NCI-H82 treated with DMSO at 0.1 percent for 48 hours (cell line): ENCODE measurements at regions not wholly inside any gene's neighbourhood (a gene's known extent, or its start where the extent isn't known, plus 50 kb on each side); places are given as distances from the start of the nearest gene placed in this dataset.

Experiments used
- DNase-seq: peaks from one replicate; lab custom pipeline; 2025; ENCODE audit not compliant: unreplicated experiment; lab: John Stamatoyannopoulos, UW

DNA sequence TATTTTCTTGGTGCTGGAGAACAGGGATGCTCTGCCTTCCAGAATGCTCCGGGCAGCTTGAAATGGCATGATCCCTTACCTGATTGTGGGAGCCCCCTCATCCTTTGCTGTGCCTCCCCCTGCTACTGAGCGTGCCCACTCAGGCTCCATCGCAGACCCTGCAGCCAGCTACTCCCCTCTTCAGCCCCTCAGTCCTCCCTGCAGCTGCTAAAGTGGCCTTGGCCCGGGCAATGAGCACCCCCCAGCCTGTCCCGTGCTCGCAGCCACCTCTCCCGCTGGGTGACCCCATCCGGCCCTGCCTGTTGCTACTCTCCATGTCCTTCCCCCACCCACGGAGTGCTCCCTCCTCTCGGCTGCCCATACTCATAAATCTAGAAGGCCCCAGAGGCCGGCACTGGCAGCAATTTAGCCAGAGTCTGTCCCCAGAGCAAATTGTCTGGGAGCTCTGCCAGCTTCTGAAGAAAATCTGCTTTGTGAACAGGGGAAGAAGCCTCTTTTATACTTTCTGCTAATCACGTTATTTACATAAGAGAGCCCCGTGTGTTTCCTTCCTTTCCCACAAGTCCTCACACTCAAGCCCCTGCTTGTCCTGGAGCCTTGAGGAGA lies 143.7 kb upstream of the FRMD6 start:
- DNase-seq: no peak

DNA sequence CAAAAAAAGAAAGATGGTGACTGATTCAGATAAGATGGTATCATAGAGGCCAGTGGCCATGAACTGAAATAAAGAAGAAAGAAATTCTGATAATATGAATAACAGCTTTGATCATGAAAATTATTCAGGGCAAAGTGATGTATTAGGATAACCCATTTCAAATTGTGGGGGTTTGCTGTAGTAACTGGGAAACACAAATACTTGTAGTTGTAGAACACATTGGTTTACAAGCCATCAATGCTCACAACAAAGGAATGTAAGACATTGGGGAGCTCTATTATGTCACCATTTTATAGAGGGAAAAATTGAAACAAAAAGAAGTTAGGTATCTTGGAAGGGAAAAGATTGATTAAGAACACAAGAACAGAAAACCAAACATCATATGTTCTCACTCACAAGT lies 140.4 kb upstream of the FRMD6 start:
- DNase-seq: no peak

DNA sequence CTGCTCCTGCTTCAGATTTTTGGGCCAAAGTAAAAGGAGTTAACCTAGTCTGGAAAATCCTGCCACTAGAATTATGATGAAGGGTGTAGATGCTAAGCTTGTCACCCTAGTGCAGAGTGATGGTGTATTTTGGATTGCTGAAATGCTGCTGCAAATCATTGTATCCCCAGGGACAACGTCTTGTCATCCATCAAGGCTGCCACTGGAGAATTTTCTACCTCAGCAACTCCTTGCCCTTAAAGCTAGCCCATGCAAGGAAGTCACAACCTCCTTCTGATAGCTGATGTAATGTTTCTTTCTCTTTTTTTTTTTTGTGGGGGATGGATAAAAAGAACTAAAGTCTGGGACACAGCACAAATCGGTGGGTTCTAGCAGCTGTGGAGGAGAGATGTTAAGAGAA lies 139.4 kb upstream of the FRMD6 start:
- DNase-seq: no peak

DNA sequence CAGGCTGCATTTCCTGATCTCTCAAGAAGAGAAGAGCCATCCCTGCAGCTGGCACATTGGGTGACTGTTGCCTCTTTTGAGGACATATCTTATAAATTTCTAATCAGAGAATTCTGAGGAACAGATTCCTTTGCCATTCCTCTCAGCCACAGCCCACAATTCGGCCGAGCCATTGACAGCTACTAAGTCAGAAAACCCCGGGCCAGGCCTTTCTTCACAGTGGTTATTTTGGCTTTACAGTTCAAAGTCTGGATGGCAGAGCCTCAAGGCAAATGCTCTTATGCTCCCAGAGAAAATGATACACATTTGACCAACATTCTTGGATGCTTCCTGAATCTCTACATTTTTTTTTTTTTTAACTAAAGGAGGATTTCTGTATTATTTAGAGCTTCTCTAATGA lies 138.4 kb upstream of the FRMD6 start:
- no peak for DNase-seq

DNA sequence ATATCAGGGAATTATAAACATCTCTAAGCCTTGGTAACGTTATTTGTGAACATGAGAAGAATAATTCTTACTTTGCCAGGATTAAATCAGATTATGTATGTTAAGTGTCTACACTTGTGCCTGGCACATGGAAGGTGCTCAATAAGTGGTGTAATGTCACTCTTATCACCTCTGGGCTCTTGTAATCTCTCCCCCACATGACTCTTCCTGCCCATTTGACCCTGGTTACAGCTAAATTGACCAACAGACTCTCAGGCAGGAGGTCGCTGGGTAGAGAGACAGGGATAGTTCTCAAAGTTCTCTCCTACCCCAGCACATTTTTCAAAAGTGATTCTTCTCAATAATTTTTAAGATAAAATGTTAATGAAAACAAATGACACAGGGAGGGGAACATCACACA lies 137.8 kb upstream of the FRMD6 start:
- DNase-seq: no peak

DNA sequence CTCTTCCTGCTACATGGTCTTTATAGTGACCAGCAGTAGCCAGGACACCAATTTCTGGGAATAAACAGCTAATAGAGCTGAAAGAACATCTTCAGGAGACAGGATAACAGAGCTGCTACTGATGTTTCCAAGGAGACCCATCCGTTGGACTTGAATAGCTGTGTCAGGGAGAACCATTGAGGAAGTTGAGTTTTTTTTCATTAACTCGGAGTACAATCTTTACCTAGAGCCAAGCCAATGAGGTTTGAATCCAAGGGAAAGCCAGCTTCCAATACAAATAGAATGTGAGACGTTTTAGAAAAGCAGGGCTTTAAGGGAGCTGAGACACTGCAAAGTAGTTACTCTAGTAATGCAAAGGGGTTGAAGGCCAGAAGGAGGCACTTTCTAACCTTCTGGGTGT lies 136.1 kb upstream of the FRMD6 start:
- DNase-seq: no peak

DNA sequence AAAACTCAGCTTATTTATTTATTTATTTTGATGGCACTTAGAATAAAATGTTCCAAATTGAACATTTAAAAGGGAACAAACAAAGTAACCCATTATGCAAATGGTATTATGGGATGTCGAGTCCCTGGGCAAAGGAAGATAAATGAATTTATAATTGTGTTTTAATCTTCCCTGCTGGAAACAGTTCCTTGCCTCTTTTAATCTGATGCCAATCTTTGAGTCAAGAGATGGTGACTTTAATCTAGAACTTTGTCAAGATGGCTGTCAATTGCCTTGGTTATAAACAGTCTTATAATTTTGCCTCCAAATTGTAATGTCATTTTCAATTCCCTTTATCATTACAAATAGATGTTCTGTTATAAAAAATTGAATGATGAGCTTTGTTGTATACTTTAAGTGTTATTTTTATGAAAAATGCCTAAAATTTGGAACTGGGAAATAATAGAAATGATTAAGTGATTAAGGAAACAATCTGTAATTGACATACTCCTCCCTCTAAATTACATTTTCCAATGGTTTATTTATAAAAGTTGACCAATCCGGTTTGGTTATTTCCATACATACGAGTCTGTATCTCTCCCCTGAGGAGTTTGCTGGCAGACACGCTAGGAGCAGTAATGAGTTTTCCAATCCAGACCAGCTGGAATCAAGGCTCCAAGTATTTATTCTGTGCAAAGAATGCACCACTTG lies 134.9 kb upstream of the FRMD6 start:
- DNase-seq: no peak

DNA sequence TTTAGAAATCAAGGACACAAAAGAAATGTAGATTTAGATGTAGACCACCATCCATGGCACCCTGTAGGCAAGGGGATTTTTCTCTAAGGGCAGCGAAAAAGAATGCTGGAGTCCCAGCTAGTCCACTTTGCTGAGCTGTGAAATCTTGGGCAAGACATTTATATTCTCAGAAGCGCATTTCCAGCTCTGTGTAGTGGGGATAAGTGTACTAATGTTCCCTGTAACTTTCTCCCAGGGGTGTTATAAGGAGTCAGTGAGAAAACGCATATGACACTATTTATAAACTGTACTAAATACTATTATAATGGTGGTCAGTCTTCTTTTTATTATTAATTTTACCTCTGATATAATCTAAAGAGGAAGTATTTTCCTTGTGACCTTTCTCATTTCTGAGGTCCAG lies 133.4 kb upstream of the FRMD6 start:
- DNase-seq: no peak

DNA sequence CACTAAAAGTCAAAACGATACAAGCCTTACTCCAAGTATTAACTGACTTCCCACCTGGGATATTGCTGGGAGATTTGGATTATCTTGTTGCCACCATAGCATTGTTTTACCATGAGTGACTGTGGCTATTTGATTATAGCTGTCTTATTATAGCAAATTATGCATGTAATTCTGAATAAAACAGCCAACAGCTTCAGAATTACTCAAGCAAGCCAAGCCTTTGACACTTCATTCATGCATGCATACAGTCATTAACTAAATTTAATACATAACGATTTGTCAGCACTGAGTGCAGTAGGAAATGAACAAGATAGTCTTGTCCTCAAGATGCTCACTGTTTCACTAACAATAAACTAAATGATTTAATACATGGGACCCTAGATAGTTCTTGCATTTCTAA lies 133.0 kb upstream of the FRMD6 start:
- no peak for DNase-seq

DNA sequence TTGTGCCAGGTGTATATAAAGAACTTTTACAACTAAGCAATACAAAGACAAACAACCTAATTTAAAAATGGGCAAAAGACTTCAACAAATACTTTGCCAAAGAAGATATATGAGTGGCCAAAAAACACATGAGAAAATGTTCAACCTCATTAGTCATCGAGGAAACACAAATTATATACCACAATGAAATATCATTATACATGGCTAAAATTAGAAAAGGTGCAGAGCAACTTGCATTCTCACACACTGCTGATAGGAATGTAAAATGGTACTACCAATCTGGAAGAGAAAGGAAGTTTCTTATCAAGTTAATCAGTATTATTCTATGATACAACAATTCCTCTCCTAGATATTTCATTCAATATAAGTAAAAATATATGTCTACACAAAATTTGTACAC lies 131.6 kb upstream of the FRMD6 start:
- no peak for DNase-seq

DNA sequence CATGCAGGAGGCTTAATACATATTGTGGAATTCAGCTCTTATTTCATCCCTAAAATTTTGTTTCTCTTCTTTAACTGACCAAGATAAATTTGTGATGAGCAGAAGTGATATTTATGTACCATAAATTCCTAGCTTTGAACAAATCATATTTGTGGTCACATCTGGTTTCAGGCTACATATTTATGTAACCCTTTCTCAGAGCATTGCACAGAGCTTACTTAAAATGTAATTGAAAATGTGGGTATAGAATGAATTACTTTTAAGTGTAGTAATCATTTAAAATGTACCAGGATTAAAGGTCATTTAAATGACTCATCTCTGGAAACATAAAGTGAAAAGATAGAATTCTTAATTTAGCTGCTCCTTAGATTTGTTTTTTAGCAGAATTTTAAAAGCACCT lies 129.9 kb upstream of the FRMD6 start:
- DNase-seq: no peak

DNA sequence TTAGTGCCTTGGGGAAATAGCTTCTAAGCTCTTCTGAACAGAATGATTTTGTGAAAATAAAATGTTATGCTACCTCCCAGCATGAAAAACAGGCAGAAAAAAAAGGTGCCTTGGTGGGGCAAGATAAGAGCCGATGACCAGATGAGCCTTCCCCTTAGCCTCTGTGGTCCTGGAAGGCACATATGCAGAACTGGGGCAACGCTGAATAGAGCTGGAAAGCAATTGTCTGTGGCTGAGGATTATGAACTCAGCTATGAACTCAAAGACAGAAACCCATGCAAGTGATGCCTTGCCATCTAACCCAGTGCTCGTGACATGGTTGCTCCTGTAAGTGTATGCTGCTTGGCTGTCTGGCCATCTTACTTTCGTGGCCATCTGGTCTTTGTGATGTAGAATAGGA lies 128.5 kb upstream of the FRMD6 start:
- DNase-seq: no peak

DNA sequence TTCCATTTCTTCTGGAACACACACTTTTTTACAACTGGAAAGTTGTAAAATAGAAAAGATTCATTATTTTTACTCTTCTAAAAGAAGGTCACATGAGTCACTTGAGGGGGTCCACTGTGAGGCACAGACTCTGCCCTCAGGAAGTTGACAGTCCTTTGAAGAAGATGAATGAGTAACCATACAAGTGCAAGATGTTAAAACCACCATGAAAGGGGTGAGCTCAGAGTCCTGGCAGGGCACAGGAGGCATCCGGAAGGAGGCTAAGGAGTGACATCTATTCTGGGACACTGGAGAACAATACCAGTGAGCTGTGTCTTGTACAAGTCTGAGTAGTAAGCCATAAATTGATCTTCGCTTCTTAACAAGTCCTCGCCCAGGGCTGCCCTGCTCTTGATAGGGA lies 126.0 kb upstream of the FRMD6 start:
- DNase-seq: no peak

DNA sequence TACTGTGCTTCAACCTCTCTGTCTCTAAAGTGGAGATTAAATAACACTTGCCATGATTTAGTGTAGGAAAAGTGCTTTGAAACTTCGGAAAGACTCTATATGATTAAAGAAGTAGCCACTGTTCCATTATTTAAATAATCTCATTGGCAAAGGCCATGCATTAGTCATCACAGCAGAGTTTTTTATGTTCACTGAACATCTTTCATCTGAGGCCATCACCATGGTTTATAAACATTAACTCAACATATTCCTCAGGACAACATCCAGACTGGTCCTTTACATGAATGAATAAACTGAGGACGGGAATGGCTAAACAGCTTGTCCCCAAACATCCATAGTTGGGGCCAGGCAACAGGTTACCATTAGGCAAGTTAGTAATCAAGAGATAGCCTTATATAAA lies 124.6 kb upstream of the FRMD6 start:
- no peak for DNase-seq

DNA sequence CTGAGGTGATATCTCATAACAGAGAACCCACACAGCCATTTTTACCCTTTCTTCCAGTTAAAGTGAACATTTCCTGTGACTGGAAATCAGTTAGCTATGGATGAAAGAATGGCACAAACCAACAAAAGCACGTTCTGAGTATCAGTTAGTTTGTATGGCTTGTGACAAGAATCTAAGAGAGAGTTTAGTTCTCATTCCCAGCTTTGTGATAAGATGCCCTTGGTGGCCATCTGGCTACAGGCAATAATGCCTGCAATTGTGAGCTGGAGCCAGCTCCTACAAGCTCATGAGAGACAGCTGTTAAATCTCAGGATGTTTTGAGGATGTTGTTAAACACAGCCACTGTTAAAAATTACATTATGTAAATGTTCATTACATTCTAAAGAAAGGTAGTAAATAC lies 122.0 kb upstream of the FRMD6 start:
- no peak for DNase-seq

DNA sequence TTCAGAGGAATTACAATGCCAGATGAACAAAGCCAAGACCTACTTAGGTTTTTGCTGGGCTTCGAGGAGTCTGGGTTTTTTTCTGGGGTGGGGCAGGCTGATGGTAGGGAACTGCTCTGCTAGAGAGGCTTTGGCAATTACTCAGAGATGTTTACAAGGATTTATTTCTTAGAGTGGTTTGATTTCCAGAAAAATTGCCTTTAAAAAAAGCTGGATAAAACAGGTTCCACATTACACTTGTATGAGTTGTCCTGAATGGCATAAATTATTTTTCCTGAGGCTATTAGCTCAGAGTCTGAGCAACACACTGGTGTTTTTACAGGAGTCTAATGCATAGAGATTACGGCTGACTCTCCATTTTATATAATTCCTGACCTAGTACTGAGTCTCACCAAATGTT lies 118.5 kb upstream of the FRMD6 start:
- DNase-seq: no peak

DNA sequence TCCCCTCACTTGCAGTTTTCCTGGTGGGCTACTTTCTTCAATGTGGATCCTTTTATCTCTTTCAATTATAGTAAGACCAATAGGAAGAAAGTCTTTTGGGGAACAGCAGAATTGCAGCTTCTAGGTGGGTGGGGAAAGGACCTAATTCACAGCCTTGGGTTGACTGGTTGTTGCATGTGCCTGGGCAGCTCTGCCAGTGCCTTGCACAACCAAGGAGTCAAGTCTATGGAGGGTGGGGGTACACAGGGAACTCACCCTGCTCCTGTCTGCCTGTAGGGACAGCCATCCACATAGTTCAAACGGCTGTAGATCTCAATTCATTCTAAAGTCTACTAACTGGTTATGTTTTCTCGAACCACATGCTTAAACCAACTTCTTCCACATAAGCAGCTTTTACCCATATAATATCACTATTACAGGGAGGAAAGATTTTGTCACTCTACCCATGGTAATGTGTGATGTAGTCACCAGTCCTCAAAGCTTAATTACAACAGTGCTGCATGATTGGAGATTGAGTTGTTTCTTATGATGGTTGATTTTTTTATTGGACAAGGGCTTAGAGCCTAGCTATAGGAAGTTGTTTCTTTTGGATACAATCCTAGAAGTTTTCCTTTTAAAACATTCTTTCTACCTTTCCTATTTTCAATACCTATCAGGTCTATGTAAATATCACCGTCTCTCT lies 117.7 kb upstream of the FRMD6 start:
- no peak for DNase-seq

DNA sequence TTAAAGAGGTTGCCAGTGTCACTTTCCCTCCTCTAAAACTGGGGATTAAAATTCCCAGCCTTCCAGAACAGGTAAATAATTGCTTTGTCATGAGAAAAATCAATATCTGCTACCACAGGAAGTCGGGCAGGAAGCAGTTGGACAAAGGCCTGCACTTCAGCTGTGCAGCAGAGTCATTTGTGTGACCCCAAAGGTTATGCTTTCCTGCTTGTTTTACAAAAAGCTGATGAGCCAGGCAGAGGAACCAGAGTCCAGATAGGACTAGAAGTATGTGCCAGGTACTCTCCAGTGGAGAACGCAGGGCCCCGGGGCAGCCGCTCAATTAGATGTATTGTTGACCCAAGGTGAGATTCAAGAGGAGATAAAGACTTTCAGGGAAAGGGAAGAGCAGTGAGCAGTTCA lies 117.1 kb upstream of the FRMD6 start:
- DNase-seq: no peak

DNA sequence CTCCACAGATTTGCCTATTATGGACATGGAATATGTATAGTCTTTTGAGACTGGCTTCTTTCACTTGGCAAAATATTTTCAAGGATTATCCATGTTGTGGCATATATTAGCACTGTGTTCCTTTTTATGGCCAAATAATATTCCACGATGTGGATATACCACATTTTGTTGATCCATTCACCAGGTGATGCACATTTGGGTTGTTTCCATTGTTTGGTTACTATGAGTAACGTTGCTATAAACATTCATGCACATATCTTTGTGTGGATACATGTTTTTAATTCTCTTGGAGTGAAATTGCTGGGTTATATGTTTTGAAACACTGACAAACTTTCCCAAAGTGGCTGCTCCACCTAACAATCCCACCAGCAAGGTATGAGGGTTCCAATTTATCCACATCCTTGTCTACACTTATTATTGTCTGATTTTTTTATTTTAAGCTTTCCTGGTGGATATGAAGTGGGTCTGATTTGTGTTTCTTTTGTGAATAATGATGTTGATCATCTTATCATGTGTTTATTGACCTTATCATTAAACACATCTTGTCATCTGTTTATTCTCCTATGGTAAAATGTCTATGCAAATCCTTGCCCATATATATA lies 116.2 kb upstream of the FRMD6 start:
- no peak for DNase-seq

DNA sequence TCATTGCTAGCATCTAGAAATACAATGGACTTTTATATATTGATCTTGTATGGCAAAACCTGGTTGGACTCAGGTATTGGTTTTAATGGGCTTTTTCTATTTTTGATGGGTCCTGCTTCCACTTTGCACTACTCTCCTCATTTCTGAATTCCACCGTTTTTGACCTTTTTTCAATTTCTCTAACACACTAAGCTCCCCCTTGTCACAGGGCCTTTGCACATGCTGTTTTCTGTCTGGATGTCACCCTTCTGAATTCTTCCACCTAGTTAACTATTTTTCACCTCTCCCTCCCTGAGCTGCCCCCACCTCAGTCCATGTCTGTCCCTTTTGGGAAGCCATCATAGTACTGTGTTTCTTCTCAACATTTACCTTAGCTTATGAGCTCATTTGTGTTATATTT lies 112.7 kb upstream of the FRMD6 start:
- no peak for DNase-seq

DNA sequence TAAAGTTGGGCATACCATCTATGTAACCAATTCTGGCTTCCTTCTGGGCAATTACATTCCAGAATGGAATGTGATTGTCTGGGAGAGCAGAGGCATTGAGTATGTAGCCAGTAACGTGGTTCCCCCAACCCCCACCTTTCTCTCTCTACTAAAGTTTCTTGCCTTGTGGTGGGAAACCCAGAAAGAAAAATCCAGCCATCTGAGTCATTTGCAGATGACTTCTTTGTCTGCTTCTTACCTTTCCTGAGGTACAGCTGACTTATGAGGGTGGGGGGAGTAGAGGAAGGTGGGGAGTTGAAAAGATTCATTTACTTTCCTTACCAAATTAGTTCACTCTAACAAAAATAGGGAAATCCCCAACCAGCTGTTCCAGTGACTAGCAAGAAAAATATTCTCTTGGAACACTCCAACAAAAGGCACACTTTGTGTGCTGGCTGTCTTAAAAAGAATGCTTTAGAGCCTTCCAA lies 112.1 kb upstream of the FRMD6 start:
- DNase-seq: no peak

DNA sequence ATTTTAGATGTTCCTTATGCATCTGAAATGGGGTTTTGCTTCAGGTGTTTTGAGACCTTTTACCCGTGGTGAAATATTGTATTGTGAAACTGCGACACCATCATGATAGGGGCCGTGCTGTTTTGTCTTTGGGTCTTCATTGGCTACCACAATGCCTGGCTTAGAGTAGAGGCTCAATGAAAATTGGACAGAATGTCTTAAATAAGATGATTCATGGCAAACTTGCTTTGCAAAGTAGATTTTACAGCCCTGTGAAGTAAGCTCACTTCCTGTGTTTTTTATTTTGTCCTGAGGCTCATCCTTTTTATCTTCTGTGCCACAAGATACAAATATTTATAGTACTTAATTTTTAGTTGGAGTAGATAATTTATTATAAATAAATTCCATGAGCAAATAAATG lies 111.3 kb upstream of the FRMD6 start:
- DNase-seq: no peak
